ENCODE measurements at regions not wholly inside any gene's neighbourhood (a gene's known extent, or its start where the extent isn't known, plus 50 kb on each side); places are given as distances from the start of the nearest gene placed in this dataset.

DNA sequence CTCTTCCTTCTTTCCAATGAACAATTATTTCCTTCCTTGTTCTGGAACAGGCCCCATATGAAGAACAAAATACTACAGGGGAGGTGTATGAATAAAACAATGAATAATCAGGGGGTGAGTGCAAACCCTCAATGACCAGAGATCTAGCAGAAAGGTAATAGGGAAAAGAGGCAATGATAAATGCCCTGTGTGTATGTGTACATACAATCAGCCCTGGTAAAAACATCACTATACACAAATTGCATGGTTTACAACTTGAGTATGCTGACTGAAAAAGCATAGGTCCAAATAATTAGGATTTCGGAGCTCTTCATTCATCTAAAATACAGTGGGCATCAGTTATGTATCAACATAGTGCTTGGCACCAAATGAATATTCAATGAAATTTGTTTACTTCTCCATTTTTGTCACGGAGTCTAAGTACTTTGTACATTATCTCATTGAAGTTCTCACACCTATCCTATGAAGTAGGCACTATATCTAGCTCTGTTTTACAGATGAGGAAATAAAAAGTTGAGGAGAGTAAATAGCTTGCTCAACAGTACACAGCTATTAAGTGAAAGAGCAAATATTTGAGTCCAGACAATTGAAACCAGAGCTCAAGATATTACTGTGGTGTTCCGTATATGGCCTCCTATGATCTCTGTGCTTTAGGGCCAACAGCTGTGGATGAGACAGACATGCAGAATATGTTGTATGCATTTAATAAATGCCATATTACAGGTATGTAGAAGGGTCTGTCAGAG lies 1065.4 kb downstream of the SORCS3 start:
- peak; percentile 3 for DNase-seq (ENCODE audit: low read depth)
- no peak overlapping the region for H3K4me3 ChIP-seq (ENCODE audit: low read depth, low read length)
- TF ChIP-seq, protein P1, sequence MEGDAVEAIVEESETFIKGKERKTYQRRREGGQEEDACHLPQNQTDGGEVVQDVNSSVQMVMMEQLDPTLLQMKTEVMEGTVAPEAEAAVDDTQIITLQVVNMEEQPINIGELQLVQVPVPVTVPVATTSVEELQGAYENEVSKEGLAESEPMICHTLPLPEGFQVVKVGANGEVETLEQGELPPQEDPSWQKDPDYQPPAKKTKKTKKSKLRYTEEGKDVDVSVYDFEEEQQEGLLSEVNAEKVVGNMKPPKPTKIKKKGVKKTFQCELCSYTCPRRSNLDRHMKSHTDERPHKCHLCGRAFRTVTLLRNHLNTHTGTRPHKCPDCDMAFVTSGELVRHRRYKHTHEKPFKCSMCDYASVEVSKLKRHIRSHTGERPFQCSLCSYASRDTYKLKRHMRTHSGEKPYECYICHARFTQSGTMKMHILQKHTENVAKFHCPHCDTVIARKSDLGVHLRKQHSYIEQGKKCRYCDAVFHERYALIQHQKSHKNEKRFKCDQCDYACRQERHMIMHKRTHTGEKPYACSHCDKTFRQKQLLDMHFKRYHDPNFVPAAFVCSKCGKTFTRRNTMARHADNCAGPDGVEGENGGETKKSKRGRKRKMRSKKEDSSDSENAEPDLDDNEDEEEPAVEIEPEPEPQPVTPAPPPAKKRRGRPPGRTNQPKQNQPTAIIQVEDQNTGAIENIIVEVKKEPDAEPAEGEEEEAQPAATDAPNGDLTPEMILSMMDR (IDR thresholded peaks at IDR 0.05; ENCODE audit: control insufficient read depth, extremely low read depth, insufficient read depth): no peak

DNA sequence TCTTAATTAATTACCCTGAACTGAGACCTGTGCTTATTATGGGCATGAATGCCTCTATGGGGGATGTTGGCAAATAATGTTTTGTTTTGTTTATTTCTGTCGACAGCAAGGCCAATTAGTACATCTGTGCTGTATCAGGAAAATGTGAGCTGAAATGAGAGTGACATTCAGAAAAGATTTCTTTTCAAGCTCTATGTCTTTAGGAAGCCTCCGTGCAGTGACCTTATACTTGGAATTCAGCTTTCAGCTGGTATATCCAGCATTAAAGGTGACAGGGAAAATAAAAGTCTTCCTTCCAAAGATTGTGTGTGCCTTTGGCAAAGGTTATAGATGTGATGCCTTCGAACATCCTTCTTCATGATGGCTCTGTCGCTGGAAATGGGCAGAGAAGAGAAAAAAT lies 1061.1 kb downstream of the SORCS3 start:
- DNase-seq (ENCODE audit: low read depth): no peak
- TF ChIP-seq, protein P1 (IDR thresholded peaks at IDR 0.05; ENCODE audit: control insufficient read depth, extremely low read depth, insufficient read depth): no peak
- H3K4me3 ChIP-seq (ENCODE audit: low read depth, low read length): no peak overlapping the region

DNA sequence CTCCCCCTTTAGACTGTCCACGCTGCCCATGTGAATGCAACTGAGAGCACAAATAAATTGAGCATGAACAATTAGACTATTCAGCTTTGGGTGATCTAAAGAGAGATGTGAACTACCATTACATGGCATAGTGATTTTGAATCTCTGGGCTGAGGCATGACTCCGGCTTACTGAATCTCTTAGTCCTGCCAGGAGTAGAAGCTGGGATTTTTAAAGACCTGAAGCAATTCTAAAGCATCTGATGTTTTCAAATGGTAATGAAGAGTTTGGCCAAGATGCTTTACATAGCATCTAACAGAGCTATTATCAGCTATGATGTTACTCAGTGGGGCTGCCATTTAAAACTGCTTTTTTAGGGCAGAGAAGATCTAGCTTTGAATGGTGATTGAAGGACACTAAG lies 1059.1 kb downstream of the SORCS3 start:
- TF ChIP-seq, protein P1 (IDR thresholded peaks at IDR 0.05; ENCODE audit: control insufficient read depth, extremely low read depth, insufficient read depth): no peak
- no peak for DNase-seq (ENCODE audit: low read depth)

DNA sequence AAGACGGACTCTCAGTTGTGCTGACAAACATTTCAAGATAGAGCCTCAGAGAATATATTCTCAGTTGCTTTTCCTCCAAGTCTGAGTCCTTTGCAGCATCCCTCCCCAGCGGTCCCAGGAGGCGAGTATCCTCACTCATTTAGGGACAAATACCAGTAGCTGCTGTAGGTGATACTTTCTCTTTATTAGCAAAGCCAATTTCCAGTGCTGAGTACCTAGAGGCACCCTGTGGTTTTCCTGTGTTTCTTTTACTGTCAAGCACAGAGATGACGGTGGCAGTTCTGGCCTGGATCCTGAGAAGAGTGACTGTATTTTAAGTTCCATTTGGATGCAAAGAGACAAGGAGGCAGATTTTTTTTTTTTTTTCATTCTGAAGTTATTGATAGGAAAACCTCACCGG lies 1058.4 kb downstream of the SORCS3 start:
- TF ChIP-seq, protein P1 (IDR thresholded peaks at IDR 0.05; ENCODE audit: control insufficient read depth, extremely low read depth, insufficient read depth): no peak
- no peak for DNase-seq (ENCODE audit: low read depth)
- H3K4me3 ChIP-seq (ENCODE audit: low read depth, low read length): no peak overlapping the region

More for the DNA sequence above, 1059.1 kb downstream of the SORCS3 start:
- no peak overlapping the region for H3K4me3 ChIP-seq (ENCODE audit: low read depth, low read length)

DNA sequence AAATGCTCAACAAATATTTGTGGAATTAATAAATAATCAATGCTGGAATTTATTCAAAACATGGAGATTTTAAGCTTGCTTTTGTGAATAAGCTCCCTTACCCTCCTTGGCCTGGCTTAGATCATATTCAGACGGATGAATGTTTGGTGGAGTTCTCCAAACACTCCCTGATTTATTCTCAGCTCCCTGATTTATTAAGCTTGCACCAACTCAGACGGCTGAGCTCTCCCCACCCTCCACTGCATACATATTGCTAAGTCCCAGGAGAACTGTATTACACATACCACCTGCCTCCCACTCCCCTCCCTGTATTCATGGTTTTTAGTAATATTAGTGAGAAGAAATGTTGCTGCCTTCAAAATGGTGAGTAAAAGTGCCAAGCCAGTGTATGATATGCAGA lies 1057.5 kb downstream of the SORCS3 start:
- no peak for DNase-seq (ENCODE audit: low read depth)
- TF ChIP-seq, protein P1 (IDR thresholded peaks at IDR 0.05; ENCODE audit: control insufficient read depth, extremely low read depth, insufficient read depth): no peak

DNA sequence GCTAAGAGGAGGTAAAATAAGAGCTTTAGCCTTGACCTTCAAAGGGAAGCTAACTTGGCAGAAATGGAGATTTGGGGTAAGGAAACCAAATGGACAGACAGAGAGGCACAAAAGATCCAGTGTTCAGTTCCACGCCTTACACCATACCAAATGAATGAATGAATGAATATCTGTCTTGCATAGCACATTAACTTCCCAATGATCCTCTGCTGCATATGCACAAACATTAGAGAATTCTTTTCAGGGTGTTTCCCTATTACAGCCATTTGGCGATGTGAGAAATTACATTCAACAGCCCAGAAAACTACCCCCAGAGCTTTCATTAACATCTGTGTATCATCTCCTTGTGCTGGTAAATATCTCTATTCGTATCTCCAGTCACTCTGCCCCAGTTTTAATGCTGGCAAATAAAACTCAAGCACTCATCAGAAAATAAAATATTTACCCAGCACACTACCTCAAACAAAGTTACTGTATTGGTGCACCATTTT lies 1056.2 kb downstream of the SORCS3 start:
- no peak overlapping the region for H3K4me3 ChIP-seq (ENCODE audit: low read depth, low read length)
- TF ChIP-seq, protein P1 (IDR thresholded peaks at IDR 0.05; ENCODE audit: control insufficient read depth, extremely low read depth, insufficient read depth): no peak
- no peak for DNase-seq (ENCODE audit: low read depth)

More for the DNA sequence above, 1057.5 kb downstream of the SORCS3 start:
- H3K4me3 ChIP-seq (ENCODE audit: low read depth, low read length): no peak overlapping the region

DNA sequence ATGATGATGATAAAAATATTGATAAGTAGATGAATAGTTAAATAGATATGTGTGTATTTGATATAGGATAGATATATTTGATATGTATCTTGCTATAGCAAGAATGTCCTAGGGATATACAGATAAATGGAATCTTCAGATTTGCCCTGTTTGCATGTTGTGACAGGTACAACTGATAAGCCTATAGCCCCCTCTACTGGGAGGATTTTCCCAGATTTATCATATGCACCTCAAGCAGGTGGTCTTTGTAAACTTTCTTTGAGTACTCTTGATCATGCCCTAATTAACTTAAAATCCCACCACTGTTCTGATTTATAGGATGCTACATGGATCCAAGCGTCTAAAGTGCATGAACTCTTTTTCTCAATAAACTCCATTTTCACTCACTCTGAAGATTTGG lies 1050.7 kb downstream of the SORCS3 start:
- TF ChIP-seq, protein P1 (IDR thresholded peaks at IDR 0.05; ENCODE audit: control insufficient read depth, extremely low read depth, insufficient read depth): no peak
- H3K4me3 ChIP-seq (ENCODE audit: low read depth, low read length): no peak overlapping the region
- no peak for DNase-seq (ENCODE audit: low read depth)

Data from LNCaP clone FGC (cell line).